Lower lobe of right lung (tissue), 2 donors: ENCODE measurements at regions not wholly inside any gene's neighbourhood (a gene's known extent, or its start where the extent isn't known, plus 50 kb on each side); places are given as distances from the start of the nearest gene placed in this dataset.

ENCODE experiments used
- ATAC-seq, 2 donors: fragments of 200-7000 bp; cut with Tn5 transposase; one replicate each; pipeline ENCODE4 v1.9.1; 2020 to 2022; ENCODE audit warnings: mild to moderate bottlenecking in 2 of 2, moderate library complexity in 2 of 2
- DNase-seq: peaks from one replicate; pipeline ENCODE4 v3.0.0-alpha.2; 2020
- H3K27ac ChIP-seq: fragments of 200-600 bp; one replicate; pipeline ENCODE4 v1.8.0; 2022
- H3K27me3 ChIP-seq: fragments of 200-600 bp; one replicate; pipeline ENCODE4 v1.8.0; 2022; ENCODE audit warnings: low read depth
- H3K36me3 ChIP-seq: fragments of 200-600 bp; one replicate; pipeline ENCODE4 v1.8.0; 2022; ENCODE audit warnings: mild to moderate bottlenecking
- H3K4me1 ChIP-seq: fragments of 200-600 bp; one replicate; pipeline ENCODE4 v1.8.0; 2022
- H3K4me3 ChIP-seq: fragments of 200-600 bp; one replicate; pipeline ENCODE4 v1.8.0; 2022; ENCODE audit warnings: mild to moderate bottlenecking
- H3K9me3 ChIP-seq: fragments of 200-600 bp; one replicate; pipeline ENCODE4 v1.8.0; 2022
- CTCF ChIP-seq: fragments of 200-600 bp; IDR thresholded peaks from one replicate; pipeline ENCODE4 v1.8.0; 2022; ENCODE audit warnings: antibody characterized with exemption, mild to moderate bottlenecking
- intact Hi-C: fragments of 100-400 bp; cut with DNase I; formaldehyde crosslinking; loops from one replicate; pipeline ENCODE4 v1.11.0; 2022
- donor health status: DM: no; HTN: yes; CAD: no; lungs with severe emphysema.

GRCh38 chrX:20609916-20610415 lies 343.3 kb upstream of the RPS6KA3 start:
- TF ChIP-seq CTCF, result no peak
- no peak for ATAC-seq
- no peaks in the 10 kb centered on the region for H3K4me1 ChIP-seq
- intact Hi-C loops, result no loop called here
- no peaks in the 10 kb centered on the region for H3K9me3 ChIP-seq
- H3K27ac ChIP-seq, result no peak overlapping the region
- no peak for DNase-seq
- H3K4me3 ChIP-seq, result no peak overlapping the region
- H3K27me3 ChIP-seq, result no peaks in the 10 kb centered on the region
- no peaks in the 10 kb centered on the region for H3K36me3 ChIP-seq

GRCh38 chrX:20606831-20607230 lies 340.1 kb upstream of the RPS6KA3 start:
- no peak for DNase-seq
- H3K4me1 ChIP-seq, result no peaks in the 10 kb centered on the region
- H3K27ac ChIP-seq, result no peak overlapping the region
- ATAC-seq, result no peak
- TF ChIP-seq CTCF, result no peak
- H3K27me3 ChIP-seq, result no peaks in the 10 kb centered on the region
- H3K4me3 ChIP-seq, result no peak overlapping the region
- H3K36me3 ChIP-seq, result no peaks in the 10 kb centered on the region
- no peaks in the 10 kb centered on the region for H3K9me3 ChIP-seq
- intact Hi-C loops, result no loop called here

DNA sequence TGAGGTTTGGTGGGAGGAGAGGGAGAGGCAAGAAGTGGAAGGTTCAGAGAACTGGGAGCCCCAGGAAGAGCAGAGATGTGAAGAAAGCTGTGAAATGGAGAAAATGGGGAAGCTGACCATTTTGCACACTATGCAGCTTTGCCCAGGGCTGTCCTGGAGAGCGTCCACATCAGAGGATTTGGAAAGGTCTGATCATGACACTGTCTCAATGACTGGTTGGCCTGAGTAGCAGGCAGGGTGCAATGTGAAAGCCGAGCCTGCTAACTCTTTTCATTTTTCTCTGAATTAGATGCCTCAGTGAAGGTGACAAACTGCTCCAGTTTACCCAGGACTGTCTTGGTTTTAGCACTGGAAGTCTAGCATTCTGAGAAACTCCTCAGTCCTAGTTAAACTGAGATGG lies 330.1 kb upstream of the RPS6KA3 start:
- ATAC-seq, result no peak
- intact Hi-C loops, result no loop called here
- DNase-seq, result no peak
- no peaks in the 10 kb centered on the region for H3K9me3 ChIP-seq
- no peaks in the 10 kb centered on the region for H3K27me3 ChIP-seq
- no peak overlapping the region for H3K27ac ChIP-seq
- no peak overlapping the region for H3K4me3 ChIP-seq
- H3K4me1 ChIP-seq, result no peaks in the 10 kb centered on the region
- H3K36me3 ChIP-seq, result no peaks in the 10 kb centered on the region
- TF ChIP-seq CTCF, result no peak

DNA sequence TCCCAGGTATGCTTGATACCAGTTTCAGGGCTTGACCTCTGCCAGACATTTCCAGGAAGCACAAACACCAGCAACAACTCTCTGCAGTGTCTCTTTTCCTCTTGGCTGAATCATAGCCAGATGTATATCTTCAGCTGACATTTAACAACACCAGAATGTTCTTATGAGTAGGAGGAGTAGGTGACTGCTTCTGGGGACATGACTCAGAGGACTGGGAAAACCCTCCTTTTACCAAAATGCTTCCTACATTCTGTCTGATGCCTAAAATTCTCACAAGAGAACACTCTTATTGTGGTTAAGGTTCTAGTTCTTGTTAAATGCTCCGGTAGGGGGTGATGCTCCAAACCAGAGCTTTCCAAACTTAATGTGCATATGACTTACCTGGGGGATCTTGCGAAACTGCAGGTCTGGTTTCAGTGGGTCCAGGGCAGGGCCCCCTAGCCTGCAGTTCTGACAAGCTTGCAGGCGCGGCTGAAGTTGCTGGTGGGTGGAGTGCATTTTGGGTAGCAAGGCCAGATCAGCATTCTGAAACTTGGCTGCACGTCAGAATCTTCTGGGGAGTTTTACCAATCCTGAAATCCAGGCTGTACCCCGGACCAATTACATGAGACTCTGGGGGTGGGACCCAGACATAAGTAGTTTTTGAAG lies 329.3 kb upstream of the RPS6KA3 start:
- Histone ChIP-seq H3K9me3 (no peaks in the 10 kb centered on the region), H3K36me3 (no peaks in the 10 kb centered on the region), H3K4me3 (no peak overlapping the region), H3K27me3 (no peaks in the 10 kb centered on the region), H3K27ac (no peak overlapping the region), H3K4me1 (no peaks in the 10 kb centered on the region)
- intact Hi-C loops, result no loop called here
- no peak for ATAC-seq
- TF ChIP-seq CTCF, result no peak
- DNase-seq, result no peak

DNA sequence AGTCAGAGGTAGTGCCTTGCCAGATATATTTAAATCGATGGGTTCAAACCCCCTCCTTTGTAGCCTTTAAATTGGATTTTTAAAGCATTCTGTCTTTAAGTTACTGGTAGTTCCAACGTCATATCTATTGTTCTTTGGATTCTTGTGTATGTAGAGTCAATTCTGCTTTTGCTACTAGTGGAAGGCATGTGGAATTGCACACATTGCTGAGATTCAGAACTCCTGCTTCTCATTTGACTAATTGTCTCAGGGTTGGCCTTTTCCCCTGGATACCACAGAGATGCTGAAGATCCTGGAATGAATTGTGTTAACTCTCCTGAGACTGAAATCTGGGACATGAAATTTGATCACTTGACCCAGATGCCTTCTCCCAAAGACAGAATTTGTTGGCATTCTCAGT lies 328.3 kb upstream of the RPS6KA3 start:
- intact Hi-C loops, result no loop called here
- no peak overlapping the region for H3K27ac ChIP-seq
- H3K9me3 ChIP-seq, result no peaks in the 10 kb centered on the region
- ATAC-seq, result no peak
- H3K4me1 ChIP-seq, result no peaks in the 10 kb centered on the region
- no peaks in the 10 kb centered on the region for H3K27me3 ChIP-seq
- no peak for DNase-seq
- TF ChIP-seq CTCF, result no peak
- no peak overlapping the region for H3K4me3 ChIP-seq
- no peaks in the 10 kb centered on the region for H3K36me3 ChIP-seq
